Caco-2 (cell line): ENCODE measurements at regions not wholly inside any gene's neighbourhood (a gene's known extent, or its start where the extent isn't known, plus 50 kb on each side); places are given as distances from the start of the nearest gene placed in this dataset.

ENCODE experiments used
- BruUV-seq: library from RNA; stranded (reverse); fragments of 400-500 nt; replicated peaks from 2 replicates; lab custom pipeline; 2021; lab: Mats Ljungman, UMichigan
- CTCF ChIA-PET: fragments of 300-600 bp; sonication (Branson Sonifier 250); formaldehyde crosslinking; loops from one replicate; lab custom pipeline; 2022; ENCODE audit warnings: antibody characterized with exemption; lab: Charles Lee
- POLR2A ChIA-PET: fragments of 300-600 bp; sonication (Branson Sonifier 250); formaldehyde crosslinking; loops from one replicate; lab custom pipeline; 2022; ENCODE audit warnings: antibody characterized with exemption; lab: Charles Lee
- DNase-seq, 2 experiments: peaks; one replicate each; pipeline versions ENCODE4 v3.0.0 to v3.0.0-alpha.2; 2020 to 2022
- H3K27me3 ChIP-seq: replicated peaks from 2 replicates; pipeline ENCODE4 v1.6.0; 2011; ENCODE audit warnings: low read length; ENCODE audit not compliant: control insufficient read depth, insufficient read depth
- H3K36me3 ChIP-seq: 2 replicates; pipeline ENCODE4 v1.5.1; 2011; ENCODE audit warnings: low read length; ENCODE audit not compliant: control insufficient read depth, insufficient read depth
- H3K4me1 ChIP-seq: fragments of 250-450 bp; sonication (Bioruptor Pico); 2 replicates; pipeline ENCODE4 v1.5.1; 2020; ENCODE audit warnings: mild to moderate bottlenecking
- H3K4me3 ChIP-seq: 2 replicates; pipeline ENCODE4 v1.5.1; 2011; ENCODE audit warnings: low read depth, mild to moderate bottlenecking, control low read depth, low read length
- H3K9me3 ChIP-seq: fragments of 250-450 bp; sonication (Bioruptor Pico); 2 replicates; pipeline ENCODE4 v1.5.1; 2020; ENCODE audit warnings: mild to moderate bottlenecking, moderate library complexity
- H3K27ac Mint-ChIP-seq: one replicate; pipeline ENCODE4 v1.8.0; 2022; ENCODE audit warnings: mixed read lengths; ENCODE audit not compliant: unreplicated experiment
- H3K27me3 Mint-ChIP-seq: one replicate; pipeline ENCODE4 v1.8.0; 2022; ENCODE audit warnings: mixed read lengths; ENCODE audit not compliant: insufficient read depth, unreplicated experiment
- H3K36me3 Mint-ChIP-seq: one replicate; pipeline ENCODE4 v1.8.0; 2022; ENCODE audit warnings: mild to moderate bottlenecking, mixed read lengths; ENCODE audit not compliant: insufficient read depth, unreplicated experiment
- H3K4me1 Mint-ChIP-seq: one replicate; pipeline ENCODE4 v1.8.0; 2022; ENCODE audit warnings: low read depth, mixed read lengths; ENCODE audit not compliant: unreplicated experiment
- H3K4me3 Mint-ChIP-seq: one replicate; pipeline ENCODE4 v1.8.0; 2022; ENCODE audit warnings: mild to moderate bottlenecking, moderate library complexity, mixed read lengths; ENCODE audit not compliant: unreplicated experiment
- H3K9me3 Mint-ChIP-seq: one replicate; pipeline ENCODE4 v1.8.0; 2022; ENCODE audit warnings: mixed read lengths; ENCODE audit not compliant: unreplicated experiment
- CTCF ChIP-seq, 2 experiments: fragments of 200-600 bp in 1 of 2; IDR thresholded peaks; 1 replicate in 1 of 2; 2 replicates in 1 of 2; pipeline versions ENCODE4 v1.5.1 to v1.8.0; 2011 to 2022; ENCODE audit warnings: antibody characterized with exemption in 1 of 2, control low read depth in 1 of 2, inconsistent platforms in 1 of 2, low read depth in 1 of 2, low read length in 1 of 2, mild to moderate bottlenecking in 1 of 2, moderate library complexity in 1 of 2; ENCODE audit not compliant: insufficient read depth in 1 of 2, severe bottlenecking in 1 of 2, unreplicated experiment in 1 of 2
- intact Hi-C: fragments of 100-400 bp; cut with micrococcal nuclease; formaldehyde crosslinking; loops from one replicate; pipeline ENCODE4 v1.10.0; 2022; ENCODE audit not compliant: unreplicated experiment

GRCh38 chr12:45549337-45549902 lies 180.1 kb upstream of the ARID2 start:
- no TSS peak for BruUV-seq
- H3K36me3 Mint-ChIP-seq: peaks cover 9% of the 10 kb centered on the region
- peaks cover 9% of the 10 kb centered on the region for H3K9me3 Mint-ChIP-seq
- H3K9me3 ChIP-seq: no peaks in the 10 kb centered on the region
- no peak overlapping the region for H3K4me3 Mint-ChIP-seq
- H3K4me3 ChIP-seq: no peak overlapping the region
- H3K4me1 Mint-ChIP-seq: peaks cover 53% of the 10 kb centered on the region
- no peaks in the 10 kb centered on the region for H3K27me3 Mint-ChIP-seq
- TF ChIP-seq CTCF (IDR thresholded peaks at IDR 0.05; ENCODE audit: insufficient read depth in 1 of 2, low read depth in 1 of 2, low read length in 1 of 2, severe bottlenecking in 1 of 2, unreplicated experiment in 1 of 2): no peak
- CTCF ChIA-PET: no interaction called here
- intact Hi-C loops: loop anchor here (5.0 kb wide), 2 partner anchors 48 to 158 kb away; no protein-coding TSS in a partner anchor
- H3K27me3 ChIP-seq: no peaks in the 10 kb centered on the region
- H3K4me1 ChIP-seq: peaks cover 33% of the 10 kb centered on the region
- no peak overlapping the region for H3K27ac Mint-ChIP-seq
- no peaks in the 10 kb centered on the region for H3K36me3 ChIP-seq
- no peak for DNase-seq
- POLR2A ChIA-PET: interaction anchor here (0.7 kb wide), 1 partner anchor 22 kb away, joined by 3 read pairs; no protein-coding TSS in a partner anchor

- Mint-ChIP-seq H3K27ac (no peak overlapping the region), H3K4me1 (peaks cover 26% of the 10 kb centered on the region), H3K27me3 (no peaks in the 10 kb centered on the region), H3K36me3 (no peaks in the 10 kb centered on the region), H3K9me3 (peaks cover 7% of the 10 kb centered on the region), H3K4me3 (no peak overlapping the region)
- Histone ChIP-seq H3K9me3 (no peaks in the 10 kb centered on the region), H3K4me1 (peaks cover 13% of the 10 kb centered on the region), H3K27me3 (no peaks in the 10 kb centered on the region), H3K36me3 (no peaks in the 10 kb centered on the region), H3K4me3 (no peak overlapping the region)
- ChIA-PET POLR2A (no interaction called here), CTCF (no interaction called here)
- no peak for TF ChIP-seq CTCF (IDR thresholded peaks at IDR 0.05; ENCODE audit: insufficient read depth in 1 of 2, low read depth in 1 of 2, low read length in 1 of 2, severe bottlenecking in 1 of 2, unreplicated experiment in 1 of 2)
- no TSS peak for BruUV-seq
- intact Hi-C loops: no loop called here
- DNase-seq: no peak
Observed at GRCh38 chr12:45553204-45553603, 176.3 kb upstream of the ARID2 start.

- POLR2A ChIA-PET: no interaction called here
- H3K27me3 ChIP-seq: no peaks in the 10 kb centered on the region
- H3K4me3 ChIP-seq: no peak overlapping the region
- no peak for TF ChIP-seq CTCF (IDR thresholded peaks at IDR 0.05; ENCODE audit: insufficient read depth in 1 of 2, low read depth in 1 of 2, low read length in 1 of 2, severe bottlenecking in 1 of 2, unreplicated experiment in 1 of 2)
- no peaks in the 10 kb centered on the region for H3K9me3 Mint-ChIP-seq
- no peaks in the 10 kb centered on the region for H3K27me3 Mint-ChIP-seq
- no peak overlapping the region for H3K4me3 Mint-ChIP-seq
- no peaks in the 10 kb centered on the region for H3K36me3 ChIP-seq
- H3K36me3 Mint-ChIP-seq: no peaks in the 10 kb centered on the region
- CTCF ChIA-PET: no interaction called here
- no peaks in the 10 kb centered on the region for H3K4me1 Mint-ChIP-seq
- BruUV-seq: no TSS peak
- no peaks in the 10 kb centered on the region for H3K9me3 ChIP-seq
- intact Hi-C loops: no loop called here
- DNase-seq: no peak
- peaks cover under 1% of the 10 kb centered on the region; the same call in 1 of the 2 replicates for H3K4me1 ChIP-seq
- H3K27ac Mint-ChIP-seq: no peak overlapping the region
Observed at GRCh38 chr12:45557016-45557415, 172.5 kb upstream of the ARID2 start.
